Progenitor cell of endocrine pancreas (in vitro differentiated cells): ENCODE measurements at regions not wholly inside any gene's neighbourhood (a gene's known extent, or its start where the extent isn't known, plus 50 kb on each side); places are given as distances from the start of the nearest gene placed in this dataset.

Experiments
- DNase-seq: peaks from one replicate; pipeline ENCODE4 v3.0.0; 2021; ENCODE audit warnings: low spot score; ENCODE audit not compliant: unreplicated experiment
- H3K27ac Mint-ChIP-seq: 2 replicates; pipeline ENCODE4 v1.8.0; 2021; ENCODE audit warnings: mild to moderate bottlenecking, moderate library complexity, mixed read lengths
- H3K27me3 Mint-ChIP-seq: 2 replicates; pipeline ENCODE4 v1.8.0; 2021; ENCODE audit warnings: mixed read lengths
- H3K36me3 Mint-ChIP-seq: 2 replicates; pipeline ENCODE4 v1.8.0; 2022; ENCODE audit warnings: mixed read lengths; ENCODE audit not compliant: insufficient read depth
- H3K4me1 Mint-ChIP-seq: 2 replicates; pipeline ENCODE4 v1.8.0; 2021; ENCODE audit warnings: low read depth, mixed read lengths
- H3K4me3 Mint-ChIP-seq: 2 replicates; pipeline ENCODE4 v1.8.0; 2021; ENCODE audit warnings: low read depth, mild to moderate bottlenecking, moderate library complexity, mixed read lengths
- H3K9me3 Mint-ChIP-seq: 2 replicates; pipeline ENCODE4 v1.8.0; 2021; ENCODE audit warnings: low read depth, mixed read lengths
- CTCF ChIP-seq: fragments of 200-600 bp; sonication (generic); IDR thresholded peaks from one replicate; pipeline ENCODE4 v1.5.0; 2021; ENCODE audit warnings: antibody characterized with exemption, mild to moderate bottlenecking; ENCODE audit not compliant: unreplicated experiment

GRCh38 chr3:102576651-102577050 lies 141.8 kb downstream of the ZPLD1 start:
- Mint-ChIP-seq H3K4me3 (no peak overlapping the region), H3K27ac (no peak overlapping the region), H3K9me3 (no peaks in the 10 kb centered on the region), H3K27me3 (no peaks in the 10 kb centered on the region), H3K36me3 (no peaks in the 10 kb centered on the region), H3K4me1 (peaks cover 6% of the 10 kb centered on the region)
- TF ChIP-seq CTCF, result no peak
- DNase-seq, result no peak

GRCh38 chr3:102577082-102577789 lies 142.4 kb downstream of the ZPLD1 start:
- Mint-ChIP-seq H3K9me3 (no peaks in the 10 kb centered on the region), H3K36me3 (no peaks in the 10 kb centered on the region), H3K4me1 (peaks cover 6% of the 10 kb centered on the region), H3K4me3 (no peak overlapping the region), H3K27ac (no peak overlapping the region), H3K27me3 (no peaks in the 10 kb centered on the region)
- DNase-seq, result no peak
- TF ChIP-seq CTCF, result no peak

GRCh38 chr3:102580760-102581159 lies 145.9 kb downstream of the ZPLD1 start:
- Mint-ChIP-seq H3K36me3 (no peaks in the 10 kb centered on the region), H3K9me3 (no peaks in the 10 kb centered on the region), H3K27ac (no peak overlapping the region), H3K4me1 (peaks cover 6% of the 10 kb centered on the region), H3K4me3 (no peak overlapping the region), H3K27me3 (no peaks in the 10 kb centered on the region)
- no peak for DNase-seq
- no peak for TF ChIP-seq CTCF

- Mint-ChIP-seq H3K4me1 (peaks cover 2% of the 10 kb centered on the region), H3K36me3 (no peaks in the 10 kb centered on the region), H3K27me3 (no peaks in the 10 kb centered on the region), H3K9me3 (no peaks in the 10 kb centered on the region), H3K4me3 (no peak overlapping the region), H3K27ac (no peak overlapping the region)
- DNase-seq, result no peak
- TF ChIP-seq CTCF, result no peak
Measured at GRCh38 chr3:102586485-102586884, 151.7 kb downstream of the ZPLD1 start.

GRCh38 chr3:102593812-102594602 lies 159.2 kb downstream of the ZPLD1 start:
- no peak overlapping the region for H3K4me3 Mint-ChIP-seq
- H3K36me3 Mint-ChIP-seq, result no peaks in the 10 kb centered on the region
- TF ChIP-seq CTCF, result no peak
- H3K27ac Mint-ChIP-seq, result no peak overlapping the region
- no peaks in the 10 kb centered on the region for H3K27me3 Mint-ChIP-seq
- H3K9me3 Mint-ChIP-seq, result peaks cover 5% of the 10 kb centered on the region
- DNase-seq, result no peak
- H3K4me1 Mint-ChIP-seq, result no peaks in the 10 kb centered on the region
